ENCODE measurements at regions not wholly inside any gene's neighbourhood (a gene's known extent, or its start where the extent isn't known, plus 50 kb on each side); places are given as distances from the start of the nearest gene placed in this dataset.
"Not testable (repeated sequence)": the region's sequence is repeated elsewhere in the genome, so short reads cannot be mapped to it uniquely, and the experiment has no call there.

DNA sequence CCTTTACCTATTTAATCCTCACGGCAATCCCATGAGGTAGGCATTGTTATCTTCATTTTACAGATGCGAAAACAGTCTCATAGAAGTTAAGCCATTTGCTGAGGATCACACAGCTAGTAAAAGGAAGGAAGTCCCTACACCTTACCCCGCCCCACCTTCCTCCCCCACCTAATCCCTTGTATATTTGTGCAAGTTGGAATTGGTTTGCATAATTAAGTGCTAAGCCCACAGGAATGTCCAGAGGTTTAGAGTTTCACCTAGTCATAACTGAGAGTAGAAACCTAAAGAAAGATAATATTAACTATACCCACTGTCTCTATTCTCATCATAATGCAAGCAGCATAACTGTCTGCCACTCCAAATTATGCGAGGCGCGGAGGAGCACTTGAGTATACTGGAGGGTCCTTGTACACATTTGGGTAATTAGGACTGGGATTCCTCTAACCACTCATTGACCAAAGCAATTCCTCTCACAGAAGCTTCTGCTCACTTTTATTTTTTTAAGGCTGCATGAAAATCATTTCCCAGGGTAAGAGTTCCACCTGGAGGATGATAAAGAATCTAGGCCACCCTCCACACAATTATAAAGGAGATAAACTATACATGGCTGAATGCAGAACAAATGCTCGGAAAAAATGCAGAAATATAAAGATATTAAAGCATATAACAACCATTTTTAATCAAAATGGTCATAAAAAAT is 199.9 kb downstream of the FAM181B start:
- DNase-seq, result no peak

- no peak for DNase-seq
Observed at GRCh38 chr11:82529936-82530335, 203.7 kb downstream of the FAM181B start.

GRCh38 chr11:82527081-82527584 is 206.5 kb downstream of the FAM181B start:
- DNase-seq, result no peak

DNA sequence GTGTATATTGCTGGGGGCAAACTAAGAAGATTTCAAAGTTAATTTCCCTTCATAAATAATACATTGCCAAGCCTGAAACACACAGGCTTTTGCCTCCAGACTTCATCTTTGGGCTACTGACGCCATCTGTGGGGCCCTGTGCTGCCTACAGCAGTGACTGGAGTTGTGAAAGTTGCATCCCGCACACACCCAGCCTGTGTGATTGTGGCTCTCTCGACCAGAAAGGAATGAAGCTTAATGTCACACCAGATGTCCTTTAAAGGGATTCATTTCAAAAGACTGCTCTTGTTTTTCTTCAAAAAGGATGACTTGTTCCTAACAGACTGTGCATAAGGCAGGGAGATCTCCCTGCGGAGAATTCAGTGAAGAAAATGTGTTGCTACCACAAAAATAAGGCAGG is 210.5 kb downstream of the FAM181B start:
- no peak for DNase-seq

DNA sequence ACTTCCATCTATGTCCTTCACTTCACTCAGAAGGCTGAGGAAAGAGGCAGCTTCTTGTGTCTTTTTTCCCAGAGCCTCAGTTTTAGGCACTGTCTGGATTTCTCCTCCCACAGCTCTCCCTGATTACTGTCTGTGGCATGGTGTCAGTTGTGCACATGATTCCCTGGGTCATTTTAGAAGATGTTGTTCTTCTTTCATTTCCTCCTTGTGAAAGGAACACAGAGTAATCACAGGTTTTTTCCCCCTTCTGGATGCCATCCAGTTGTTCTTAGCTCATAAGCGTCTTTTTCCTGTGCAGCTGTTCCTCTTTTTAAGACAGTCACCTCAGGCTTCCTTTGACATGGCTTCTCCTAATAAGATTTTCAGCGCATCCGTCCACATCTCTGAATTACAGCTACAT is 212.2 kb downstream of the FAM181B start:
- no peak for DNase-seq

GRCh38 chr11:82507288-82507687 is 226.4 kb downstream of the FAM181B start:
- no peak for DNase-seq

- DNase-seq, result no peak
Observed at GRCh38 chr11:82505379-82505778, 228.3 kb downstream of the FAM181B start.

GRCh38 chr11:82501174-82501573 is 232.5 kb downstream of the FAM181B start:
- not testable (repeated sequence) for DNase-seq

GRCh38 chr11:82494988-82495432 is 238.7 kb downstream of the FAM181B start:
- no peak for DNase-seq

DNA sequence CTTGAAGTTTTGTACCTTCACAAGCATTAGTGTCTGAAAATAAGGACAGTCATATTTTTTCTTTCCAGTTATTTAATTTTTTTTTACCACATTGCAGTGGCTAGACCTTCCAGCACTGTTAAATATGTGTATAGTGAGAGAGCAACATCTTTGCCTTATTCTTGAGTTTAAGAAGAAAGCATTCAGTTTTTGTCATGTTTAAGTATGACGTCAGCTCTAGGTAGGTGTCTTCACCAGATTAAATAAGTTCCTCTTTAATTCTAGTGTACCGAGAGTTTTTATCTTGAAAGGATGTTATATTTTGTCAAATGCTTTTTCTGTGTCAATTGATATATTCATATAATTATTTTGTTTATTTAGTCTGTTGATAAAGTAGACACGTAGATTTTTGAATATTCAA is 258.8 kb downstream of the FAM181B start:
- DNase-seq, result no peak

DNA sequence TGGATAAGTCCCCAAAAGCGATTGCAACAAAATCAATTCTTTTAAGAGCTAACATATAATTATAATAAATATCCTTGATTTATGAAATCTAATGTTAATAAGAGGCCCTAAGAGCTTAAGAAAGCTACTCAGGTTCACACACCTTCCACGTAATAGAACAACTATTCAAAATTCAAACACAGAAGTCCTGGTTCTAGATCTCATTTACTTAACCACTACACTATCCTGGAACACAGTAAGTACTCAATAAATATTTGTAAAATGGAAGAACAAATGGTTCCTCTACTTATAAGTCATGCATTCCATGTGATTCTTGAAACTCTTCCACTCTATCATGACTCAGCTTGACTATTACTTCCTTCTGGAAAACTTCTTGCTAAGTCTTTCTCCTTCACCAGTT is 268.2 kb downstream of the FAM181B start:
- DNase-seq, result no peak

DNA sequence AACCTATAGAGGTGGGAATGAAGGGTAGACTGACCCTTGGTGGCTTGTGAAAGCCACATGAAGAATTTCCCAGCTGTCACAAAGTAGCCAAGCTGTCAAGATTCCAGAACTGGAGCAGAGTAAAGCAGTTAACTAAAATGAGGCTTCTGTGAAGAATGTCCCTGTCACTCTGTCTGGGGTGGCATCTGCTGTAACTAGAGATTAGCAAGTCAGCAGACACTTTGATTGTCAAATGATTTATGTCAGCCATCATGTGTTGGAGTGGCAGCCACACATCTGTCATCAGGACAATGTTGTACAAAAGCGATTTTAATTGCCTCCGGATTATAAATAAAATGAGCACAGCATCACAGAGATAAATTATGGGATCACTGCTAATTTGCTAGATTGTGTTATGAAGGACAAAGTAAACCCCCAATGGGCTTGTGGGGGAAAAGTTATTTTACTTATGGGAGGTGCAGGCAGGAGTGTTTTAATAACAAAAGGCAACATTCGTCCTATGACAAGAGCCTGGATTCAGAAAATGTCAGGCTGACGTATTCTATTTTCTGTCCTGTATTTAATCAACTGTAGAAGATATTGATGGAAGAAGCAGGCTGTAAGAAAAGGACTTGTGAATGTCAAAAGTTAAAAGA is 270.9 kb downstream of the FAM181B start:
- no peak for DNase-seq

- DNase-seq, result peak; percentile 10
Observed at GRCh38 chr11:82458761-82459160, 274.9 kb downstream of the FAM181B start.

- DNase-seq, result no peak
Observed at GRCh38 chr11:82458147-82458546, 275.5 kb downstream of the FAM181B start.

GRCh38 chr11:82450996-82451395 is 282.7 kb downstream of the FAM181B start:
- DNase-seq, result no peak

GRCh38 chr11:82406611-82407010 is 327.1 kb downstream of the FAM181B start:
- no peak for DNase-seq

DNA sequence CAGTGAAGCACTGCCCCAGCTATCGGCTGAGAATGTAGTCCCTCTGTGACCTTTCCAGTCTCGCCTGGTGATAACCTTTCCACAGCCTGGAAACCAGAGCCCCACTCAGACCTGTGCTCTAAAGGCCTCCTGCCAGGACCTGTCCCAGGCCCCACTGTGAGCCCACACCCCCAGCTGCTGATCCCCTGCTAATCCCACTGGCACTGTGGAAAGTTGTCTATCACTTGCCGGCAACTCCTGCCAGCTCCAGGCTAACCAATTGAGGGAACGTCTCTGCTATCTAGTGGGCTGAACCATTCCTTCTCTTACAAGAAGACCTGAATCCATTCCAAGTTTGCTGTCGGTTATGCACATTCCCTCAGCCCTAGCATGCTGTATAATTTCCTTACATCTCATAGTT is 328.2 kb downstream of the FAM181B start:
- DNase-seq, result no peak

DNA sequence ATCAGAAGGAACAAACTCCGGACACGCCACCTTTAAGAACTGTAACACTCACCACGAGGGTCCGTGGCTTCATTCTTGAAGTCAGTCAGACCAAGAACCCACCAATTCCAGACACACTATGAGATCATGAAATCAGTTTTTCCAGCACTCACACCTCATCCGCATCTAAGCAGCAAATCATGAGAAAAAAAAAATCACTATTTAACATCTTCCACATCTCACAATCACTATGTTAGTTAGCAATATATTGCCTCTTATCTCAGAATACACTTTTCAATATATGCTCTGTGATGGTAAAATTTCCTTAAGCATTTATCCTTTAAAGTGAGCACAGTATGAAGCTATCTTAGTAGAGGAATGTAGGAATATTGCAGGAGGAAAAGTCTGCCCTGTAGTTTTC is 328.7 kb downstream of the FAM181B start:
- DNase-seq, result no peak

GRCh38 chr11:82403640-82404305 is 329.9 kb downstream of the FAM181B start:
- DNase-seq, result no peak

DNA sequence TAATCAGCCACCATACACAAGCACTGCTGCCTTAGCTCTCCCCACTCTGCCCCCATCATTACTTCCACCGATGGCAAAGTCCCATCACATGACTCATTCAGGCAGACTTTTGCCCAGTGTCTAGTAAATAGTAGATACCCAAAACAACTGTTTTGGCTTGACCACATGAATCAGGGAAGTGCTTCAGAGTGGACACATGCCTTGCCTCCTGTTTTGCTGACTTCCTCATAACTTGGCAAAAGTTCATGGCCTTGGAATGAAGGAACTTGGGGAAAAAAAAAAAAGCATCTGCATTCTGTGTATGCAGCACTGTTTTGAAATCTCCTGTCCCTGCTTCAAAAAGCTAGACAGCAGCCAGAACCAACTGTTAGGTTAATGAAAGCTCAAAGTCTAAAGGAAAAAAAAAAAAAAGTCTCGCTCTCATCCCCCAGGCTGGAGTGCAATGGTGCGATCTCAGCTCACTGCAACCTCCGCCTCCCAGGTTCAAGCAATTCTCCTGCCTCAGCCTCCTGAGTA is 335.3 kb downstream of the FAM181B start:
- DNase-seq, result no peak

DNA sequence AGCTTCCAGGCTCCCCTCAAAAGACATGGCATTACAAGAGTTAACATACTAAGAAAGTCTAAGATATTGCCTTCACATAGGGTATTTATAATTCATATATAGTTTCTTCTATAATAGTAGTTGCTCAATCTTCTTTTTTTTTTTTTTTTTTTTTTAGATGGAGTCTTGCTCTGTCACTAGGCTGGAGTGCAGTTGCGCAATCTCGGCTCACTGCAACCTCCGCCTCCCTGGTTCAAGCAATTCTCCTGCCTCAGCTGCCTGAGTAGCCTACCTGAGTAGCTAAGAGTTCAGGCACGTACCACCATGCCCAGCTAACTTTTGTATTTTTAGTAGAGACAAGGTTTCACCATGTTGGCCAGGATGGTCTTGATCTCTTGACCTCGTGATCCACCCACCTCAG is 337.0 kb downstream of the FAM181B start:
- DNase-seq, result not testable (repeated sequence)

- DNase-seq, result no peak
Observed at GRCh38 chr11:82384308-82384707, 349.4 kb downstream of the FAM181B start.

DNA sequence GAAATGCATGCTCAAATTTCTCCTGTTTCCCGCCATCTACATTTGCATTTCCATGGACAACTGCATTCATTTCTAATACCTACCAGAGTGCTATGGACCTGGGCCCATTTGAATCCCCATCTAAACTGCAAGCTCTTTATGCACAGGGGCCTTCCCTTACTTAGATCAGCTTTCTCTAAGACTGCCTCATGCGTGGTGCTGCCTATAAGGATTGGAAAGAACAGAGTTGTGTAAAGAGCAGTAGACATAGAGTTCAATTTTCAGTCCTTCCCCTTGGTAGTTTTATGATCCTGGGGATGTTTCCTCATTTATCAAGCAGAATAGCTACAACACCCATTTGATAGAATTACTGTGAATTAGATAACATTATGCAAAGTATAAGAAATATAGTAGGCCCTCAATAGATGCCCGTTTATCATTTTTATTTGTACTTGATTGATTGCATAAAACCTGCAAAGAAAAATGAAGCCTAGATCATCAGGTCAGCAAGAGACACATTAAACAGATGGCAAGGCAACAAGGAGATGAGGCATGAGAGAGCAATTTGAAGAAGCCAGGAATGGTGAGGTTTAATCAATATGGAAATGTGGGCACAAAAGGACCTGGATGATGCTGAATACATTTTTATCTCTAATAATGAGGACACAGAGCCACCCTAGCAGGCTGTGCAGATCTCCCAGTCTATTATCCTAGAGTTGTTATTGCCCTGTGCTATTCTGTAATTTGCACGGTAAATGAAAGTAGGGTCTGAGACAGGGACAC is 359.7 kb downstream of the FAM181B start:
- no peak for DNase-seq
